ENCODE measurements at regions not wholly inside any gene's neighbourhood (a gene's known extent, or its start where the extent isn't known, plus 50 kb on each side); places are given as distances from the start of the nearest gene placed in this dataset.

- DNase-seq, result no peak
These were observed 135.8 kb downstream of the RFC3 start for GRCh38 chr13:33953781-33954180.

- DNase-seq, result no peak
These were observed 138.4 kb downstream of the RFC3 start for GRCh38 chr13:33956346-33956745.

- DNase-seq, result no peak
These were observed 139.6 kb downstream of the RFC3 start for GRCh38 chr13:33957497-33957905.

- DNase-seq, result no peak
These were observed 141.0 kb downstream of the RFC3 start for GRCh38 chr13:33958964-33959363.

- no peak for DNase-seq
These were observed 145.2 kb downstream of the RFC3 start for GRCh38 chr13:33963134-33963533.

- no peak for DNase-seq
These were observed 145.9 kb downstream of the RFC3 start for GRCh38 chr13:33963895-33964294.

- no peak for DNase-seq
These were observed 150.9 kb downstream of the RFC3 start for GRCh38 chr13:33968520-33969507.

GRCh38 chr13:33970746-33971561 is 153.0 kb downstream of the RFC3 start:
- DNase-seq, result no peak

GRCh38 chr13:33971562-33971819 is 153.5 kb downstream of the RFC3 start:
- DNase-seq, result no peak

- DNase-seq, result no peak
These were observed 155.2 kb downstream of the RFC3 start for GRCh38 chr13:33973194-33973593.

- DNase-seq, result no peak
These were observed 159.0 kb downstream of the RFC3 start for GRCh38 chr13:33976965-33977364.

- no peak for DNase-seq
These were observed 160.7 kb downstream of the RFC3 start for GRCh38 chr13:33978653-33979052.

- DNase-seq, result no peak
These were observed 175.0 kb downstream of the RFC3 start for GRCh38 chr13:33992881-33993336.

- DNase-seq, result no peak
These were observed 176.2 kb downstream of the RFC3 start for GRCh38 chr13:33994198-33994597.

GRCh38 chr13:33994826-33995502 is 177.0 kb downstream of the RFC3 start:
- DNase-seq, result no peak

- no peak for DNase-seq
These were observed 178.7 kb downstream of the RFC3 start for GRCh38 chr13:33996636-33997035.

GRCh38 chr13:33997574-33997973 is 179.6 kb downstream of the RFC3 start:
- no peak for DNase-seq

- DNase-seq, result no peak
These were observed 182.1 kb downstream of the RFC3 start for GRCh38 chr13:33999811-34000605.

- no peak for DNase-seq
These were observed 183.0 kb downstream of the RFC3 start for GRCh38 chr13:34000955-34001354.

- DNase-seq, result no peak
These were observed 183.4 kb downstream of the RFC3 start for GRCh38 chr13:34001389-34001788.

GRCh38 chr13:34002141-34002540 is 184.2 kb downstream of the RFC3 start:
- DNase-seq, result no peak

GRCh38 chr13:34002924-34003323 is 185.0 kb downstream of the RFC3 start:
- DNase-seq, result no peak

GRCh38 chr13:34003656-34004055 is 185.7 kb downstream of the RFC3 start:
- DNase-seq, result no peak
